ENCODE measurements at regions not wholly inside any gene's neighbourhood (a gene's known extent, or its start where the extent isn't known, plus 50 kb on each side); places are given as distances from the start of the nearest gene placed in this dataset.

- Histone ChIP-seq H3K36me3 (ENCODE audit: low read length) (no peaks in the 10 kb centered on the region), H3F3A (ENCODE audit: insufficient read depth) (no peaks in the 10 kb centered on the region), H3K27me3 (ENCODE audit: low read length) (no peaks in the 10 kb centered on the region), H3K9me2 (replicated peaks; ENCODE audit: insufficient read depth, low read length) (no peaks in the 10 kb centered on the region), H3K4me2 (ENCODE audit: low read depth, low read length, poor library complexity, severe bottlenecking) (no peak overlapping the region), H4K20me1 (ENCODE audit: low read depth, low read length) (no peaks in the 10 kb centered on the region), H3K9ac (ENCODE audit: low read length) (no peak overlapping the region), H2AFZ (ENCODE audit: low read depth, low read length, severe bottlenecking) (no peak overlapping the region), H3K27ac (ENCODE audit: low read depth, low read length) (no peak overlapping the region), H3K9me3 (ENCODE audit: insufficient read depth, low read length) (no peaks in the 10 kb centered on the region), H3K4me3 (ENCODE audit: insufficient read depth, low read length, poor library complexity, severe bottlenecking) (no peak overlapping the region), H3K79me2 (ENCODE audit: insufficient read depth, low read length) (no peaks in the 10 kb centered on the region)
- TF ChIP-seq CTCF (IDR thresholded peaks at IDR 0.05; ENCODE audit: insufficient read depth, low read length, poor library complexity, severe bottlenecking) (no peak), EZH2phosphoT487 (conservative IDR thresholded peaks at IDR 0.05; ENCODE audit: low read length) (no peak)
Measured at GRCh38 chr10:2083591-2083990, 346.3 kb upstream of the ADARB2 start.

GRCh38 chr10:2081501-2081900, 344.2 kb upstream of the ADARB2 start:
- Histone ChIP-seq H3K79me2 (ENCODE audit: insufficient read depth, low read length) (no peaks in the 10 kb centered on the region), H3K4me2 (ENCODE audit: low read depth, low read length, poor library complexity, severe bottlenecking) (no peak overlapping the region), H3K27ac (ENCODE audit: low read depth, low read length) (no peak overlapping the region), H3K9me3 (ENCODE audit: insufficient read depth, low read length) (no peaks in the 10 kb centered on the region), H3K9ac (ENCODE audit: low read length) (no peak overlapping the region), H3K4me3 (ENCODE audit: insufficient read depth, low read length, poor library complexity, severe bottlenecking) (no peak overlapping the region), H3K27me3 (ENCODE audit: low read length) (no peaks in the 10 kb centered on the region), H3F3A (ENCODE audit: insufficient read depth) (no peaks in the 10 kb centered on the region), H3K36me3 (ENCODE audit: low read length) (no peaks in the 10 kb centered on the region), H2AFZ (ENCODE audit: low read depth, low read length, severe bottlenecking) (no peak overlapping the region), H3K9me2 (replicated peaks; ENCODE audit: insufficient read depth, low read length) (no peaks in the 10 kb centered on the region), H4K20me1 (ENCODE audit: low read depth, low read length) (no peaks in the 10 kb centered on the region)
- TF ChIP-seq EZH2phosphoT487 (conservative IDR thresholded peaks at IDR 0.05; ENCODE audit: low read length) (no peak), CTCF (IDR thresholded peaks at IDR 0.05; ENCODE audit: insufficient read depth, low read length, poor library complexity, severe bottlenecking) (no peak)

- H4K20me1 ChIP-seq (ENCODE audit: low read depth, low read length): no peaks in the 10 kb centered on the region
- H2AFZ ChIP-seq (ENCODE audit: low read depth, low read length, severe bottlenecking): no peak overlapping the region
- no peak overlapping the region for H3K4me3 ChIP-seq (ENCODE audit: insufficient read depth, low read length, poor library complexity, severe bottlenecking)
- no peak overlapping the region for H3K9ac ChIP-seq (ENCODE audit: low read length)
- no peaks in the 10 kb centered on the region for H3K9me3 ChIP-seq (ENCODE audit: insufficient read depth, low read length)
- H3F3A ChIP-seq (ENCODE audit: insufficient read depth): no peaks in the 10 kb centered on the region
- TF ChIP-seq CTCF (IDR thresholded peaks at IDR 0.05; ENCODE audit: insufficient read depth, low read length, poor library complexity, severe bottlenecking) (no peak), EZH2phosphoT487 (conservative IDR thresholded peaks at IDR 0.05; ENCODE audit: low read length) (no peak)
- no peaks in the 10 kb centered on the region for H3K36me3 ChIP-seq (ENCODE audit: low read length)
- no peaks in the 10 kb centered on the region for H3K79me2 ChIP-seq (ENCODE audit: insufficient read depth, low read length)
- H3K27me3 ChIP-seq (ENCODE audit: low read length): no peaks in the 10 kb centered on the region
- H3K4me2 ChIP-seq (ENCODE audit: low read depth, low read length, poor library complexity, severe bottlenecking): no peak overlapping the region
- no peaks in the 10 kb centered on the region for H3K9me2 ChIP-seq (replicated peaks; ENCODE audit: insufficient read depth, low read length)
- no peak overlapping the region for H3K27ac ChIP-seq (ENCODE audit: low read depth, low read length)
Measured at GRCh38 chr10:2079603-2080078, 342.3 kb upstream of the ADARB2 start.

Data from SU-DHL-6 (cell line).